ENCODE measurements at regions not wholly inside any gene's neighbourhood (a gene's known extent, or its start where the extent isn't known, plus 50 kb on each side); places are given as distances from the start of the nearest gene placed in this dataset.

GRCh38 chr6:27765028-27765590 is 147.1 kb downstream of the OR2B2 start:
- CTCF ChIA-PET, result interaction anchor here (0.5 kb wide), 1 partner anchor 1236 kb away, joined by 4 read pairs; no protein-coding TSS in a partner anchor
- DNase-seq (ENCODE audit: low spot score), result no peak
- H3K27ac ChIP-seq, result no peak overlapping the region
- no peak for TF ChIP-seq CTCF (conservative IDR thresholded peaks at IDR 0.05; ENCODE audit: low read depth)
- POLR2A ChIA-PET (ENCODE audit: low non-redundant PET), result no interaction called here

GRCh38 chr6:27761391-27761790 is 150.8 kb downstream of the OR2B2 start:
- no peak for DNase-seq (ENCODE audit: low spot score)
- POLR2A ChIA-PET (ENCODE audit: low non-redundant PET), result no interaction called here

DNA sequence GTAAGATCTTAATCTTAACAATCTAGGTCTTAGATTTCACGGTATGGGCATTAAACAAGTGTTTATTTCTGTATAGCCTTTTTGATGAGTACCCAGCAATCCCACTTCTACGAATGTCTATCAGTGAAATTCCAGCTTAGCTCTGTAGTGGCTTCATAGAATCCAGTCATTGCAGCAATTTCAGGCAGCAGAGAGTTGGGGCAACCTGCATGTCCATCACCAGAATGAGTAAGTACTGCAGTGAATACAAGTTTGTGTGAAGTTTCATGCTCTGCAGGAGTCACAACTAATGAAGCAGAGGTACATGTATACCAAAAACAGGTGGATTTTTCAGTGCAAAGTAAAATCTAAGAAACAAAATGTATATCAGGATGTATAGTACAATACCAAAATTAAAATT is 151.7 kb downstream of the OR2B2 start:
- POLR2A ChIA-PET (ENCODE audit: low non-redundant PET), result no interaction called here
- no peak overlapping the region for H3K27ac ChIP-seq
- CTCF ChIA-PET, result interaction anchor here (3.0 kb wide), 1 partner anchor 12 kb away, joined by 10 read pairs; no protein-coding TSS in a partner anchor
- DNase-seq (ENCODE audit: low spot score), result no peak
- TF ChIP-seq CTCF (conservative IDR thresholded peaks at IDR 0.05; ENCODE audit: low read depth), result no peak

More at GRCh38 chr6:27761391-27761790, 150.8 kb downstream of the OR2B2 start:
- CTCF ChIA-PET, result no interaction called here
- no peak overlapping the region for H3K27ac ChIP-seq
- TF ChIP-seq CTCF (conservative IDR thresholded peaks at IDR 0.05; ENCODE audit: low read depth), result no peak

DNA sequence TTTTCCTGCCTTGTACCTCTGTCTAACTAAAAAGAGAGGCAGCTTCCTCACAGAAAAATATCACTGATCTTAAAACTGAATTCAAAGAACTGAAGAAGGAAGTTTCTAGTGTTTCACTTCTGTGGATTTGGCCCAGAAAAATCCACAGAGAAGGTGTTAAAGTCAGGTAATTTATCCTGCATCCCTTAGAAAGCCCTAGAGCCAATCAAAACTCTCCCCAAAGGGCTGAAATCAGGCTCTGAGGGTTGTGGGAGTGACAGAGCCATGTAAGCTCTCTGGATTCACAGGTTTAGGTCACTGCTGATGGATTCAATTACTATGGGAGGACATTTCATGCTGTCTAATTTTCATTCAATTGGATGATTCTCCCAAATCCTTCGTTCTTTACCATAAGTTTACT is 152.3 kb downstream of the OR2B2 start:
- TF ChIP-seq CTCF (conservative IDR thresholded peaks at IDR 0.05; ENCODE audit: low read depth), result no peak
- no peak overlapping the region for H3K27ac ChIP-seq
- no peak for DNase-seq (ENCODE audit: low spot score)
- CTCF ChIA-PET, result interaction anchor here (3.0 kb wide), 1 partner anchor 13 kb away, joined by 10 read pairs; no protein-coding TSS in a partner anchor
- POLR2A ChIA-PET (ENCODE audit: low non-redundant PET), result no interaction called here

DNA sequence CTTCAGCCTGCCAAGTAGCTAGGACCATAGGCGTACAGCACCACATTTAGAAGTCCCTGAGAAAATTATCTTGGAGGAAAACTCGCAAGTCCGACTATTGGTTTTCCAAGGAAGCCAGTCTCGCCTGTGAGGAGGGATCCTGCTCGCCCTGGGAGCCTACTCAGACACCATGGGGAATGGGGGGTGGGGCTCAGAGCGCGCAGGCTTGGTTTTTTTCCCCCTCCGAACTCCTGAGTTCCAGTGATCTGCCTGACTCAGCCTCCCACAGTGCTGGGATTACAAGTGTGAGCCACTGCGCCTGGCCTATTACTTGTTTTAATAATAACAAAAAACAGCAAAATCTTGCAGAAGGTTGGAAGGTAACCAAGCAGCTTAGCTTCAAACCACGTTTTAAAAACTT is 153.7 kb downstream of the OR2B2 start:
- no peak for DNase-seq (ENCODE audit: low spot score)
- no peak for TF ChIP-seq CTCF (conservative IDR thresholded peaks at IDR 0.05; ENCODE audit: low read depth)
- H3K27ac ChIP-seq, result no peak overlapping the region
- CTCF ChIA-PET, result interaction anchor here (3.0 kb wide), 1 partner anchor 14 kb away, joined by 10 read pairs; no protein-coding TSS in a partner anchor
- POLR2A ChIA-PET (ENCODE audit: low non-redundant PET), result interaction anchor here (0.7 kb wide), 1 partner anchor 448 kb away, joined by 3 read pairs; no protein-coding TSS in a partner anchor

DNA sequence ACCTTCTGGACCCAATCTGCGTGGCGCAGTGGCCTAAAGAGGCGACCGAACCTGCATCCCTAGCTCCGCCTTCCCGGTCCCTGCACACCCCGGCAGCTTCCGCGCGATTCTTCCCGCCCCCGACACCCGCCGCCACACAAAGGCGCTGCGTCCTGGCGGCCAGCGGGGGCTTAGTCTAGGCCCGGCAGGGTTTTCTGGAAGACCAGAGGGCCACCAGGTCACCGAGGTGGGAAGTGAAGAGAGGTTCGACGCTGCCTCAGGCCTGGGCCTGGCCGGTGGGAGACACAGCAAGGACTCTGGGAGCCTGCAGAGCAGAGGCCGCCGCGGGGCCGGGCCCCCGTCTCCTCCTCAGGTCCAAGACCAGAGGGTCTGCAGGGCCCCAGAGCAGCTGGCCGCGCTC is 154.9 kb downstream of the OR2B2 start:
- ChIA-PET POLR2A (ENCODE audit: low non-redundant PET) (no interaction called here), CTCF (interaction anchor here (0.6 kb wide), 1 partner anchor 383 kb away, joined by 3 read pairs; no protein-coding TSS in a partner anchor)
- no peak overlapping the region for H3K27ac ChIP-seq
- no peak for TF ChIP-seq CTCF (conservative IDR thresholded peaks at IDR 0.05; ENCODE audit: low read depth)
- DNase-seq (ENCODE audit: low spot score), result no peak

Data from RWPE1 (cell line).